ENCODE measurements at regions not wholly inside any gene's neighbourhood (a gene's known extent, or its start where the extent isn't known, plus 50 kb on each side); places are given as distances from the start of the nearest gene placed in this dataset.
"Not testable (repeated sequence)": the region's sequence is repeated elsewhere in the genome, so short reads cannot be mapped to it uniquely, and the experiment has no call there.

GRCh38 chr21:31455506-31455905 lies 111.4 kb upstream of the TIAM1 start:
- no peak for DNase-seq (ENCODE audit: low spot score)

GRCh38 chr21:31450980-31451379 lies 106.9 kb upstream of the TIAM1 start:
- DNase-seq (ENCODE audit: low spot score) = no peak

GRCh38 chr21:31449921-31450535 lies 106.0 kb upstream of the TIAM1 start:
- DNase-seq (ENCODE audit: low spot score) = no peak

DNA sequence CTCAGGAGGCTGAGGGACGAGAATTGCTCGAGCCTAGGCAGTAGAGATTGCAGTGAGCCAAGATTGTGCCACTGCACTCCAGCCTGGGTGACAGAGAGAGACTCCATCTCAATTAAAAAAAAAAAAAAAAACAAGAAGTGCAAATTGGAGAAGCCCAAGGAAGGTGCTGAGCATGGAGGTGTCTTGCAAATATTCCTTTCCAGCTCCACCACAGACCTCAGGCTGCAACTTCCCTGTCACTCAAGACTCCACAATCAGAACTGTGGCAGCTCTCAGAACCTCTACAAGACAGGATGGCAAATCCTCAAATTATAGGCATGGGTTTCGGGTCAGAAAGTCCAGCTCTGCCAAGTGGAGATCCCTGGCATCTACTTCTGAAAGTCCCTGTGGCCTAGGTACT lies 104.4 kb upstream of the TIAM1 start:
- no peak for DNase-seq (ENCODE audit: low spot score)

- no peak for DNase-seq (ENCODE audit: low spot score)
Observed at GRCh38 chr21:31447505-31447904, 103.4 kb upstream of the TIAM1 start.

GRCh38 chr21:31446226-31446855 lies 102.3 kb upstream of the TIAM1 start:
- no peak for DNase-seq (ENCODE audit: low spot score)

GRCh38 chr21:31445137-31445536 lies 101.1 kb upstream of the TIAM1 start:
- no peak for DNase-seq (ENCODE audit: low spot score)

- DNase-seq (ENCODE audit: low spot score) = no peak
Observed at GRCh38 chr21:31443736-31444521, 99.9 kb upstream of the TIAM1 start.

DNA sequence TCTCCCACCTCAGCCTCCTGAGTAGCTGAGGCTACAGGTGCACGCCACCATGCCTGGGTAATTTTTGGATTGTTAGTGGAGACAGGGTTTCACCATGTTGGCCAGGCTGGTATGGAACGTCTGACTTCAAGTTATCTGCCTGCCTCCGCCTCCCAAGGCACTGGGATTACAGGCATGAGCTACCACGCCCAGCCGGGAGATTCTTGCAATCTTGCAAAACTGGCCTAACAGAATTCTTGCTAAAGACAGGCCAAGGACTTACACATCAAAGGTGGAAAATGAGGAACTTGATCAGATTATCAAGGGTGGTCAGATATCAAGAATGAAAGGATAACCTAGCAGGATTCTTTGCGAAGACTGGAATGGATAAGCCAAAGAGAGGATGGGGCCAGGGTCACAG lies 98.3 kb upstream of the TIAM1 start:
- DNase-seq (ENCODE audit: low spot score) = no peak

GRCh38 chr21:31429506-31429905 lies 85.4 kb upstream of the TIAM1 start:
- no peak for DNase-seq (ENCODE audit: low spot score)

GRCh38 chr21:31426235-31426797 lies 82.3 kb upstream of the TIAM1 start:
- DNase-seq (ENCODE audit: low spot score) = no peak

- DNase-seq (ENCODE audit: low spot score) = no peak
Observed at GRCh38 chr21:31425138-31425537, 81.1 kb upstream of the TIAM1 start.

GRCh38 chr21:31424058-31424457 lies 80.0 kb upstream of the TIAM1 start:
- no peak for DNase-seq (ENCODE audit: low spot score)

GRCh38 chr21:31420988-31421387 lies 76.9 kb upstream of the TIAM1 start:
- DNase-seq (ENCODE audit: low spot score) = no peak

GRCh38 chr21:31420354-31420753 lies 76.3 kb upstream of the TIAM1 start:
- DNase-seq (ENCODE audit: low spot score) = no peak

DNA sequence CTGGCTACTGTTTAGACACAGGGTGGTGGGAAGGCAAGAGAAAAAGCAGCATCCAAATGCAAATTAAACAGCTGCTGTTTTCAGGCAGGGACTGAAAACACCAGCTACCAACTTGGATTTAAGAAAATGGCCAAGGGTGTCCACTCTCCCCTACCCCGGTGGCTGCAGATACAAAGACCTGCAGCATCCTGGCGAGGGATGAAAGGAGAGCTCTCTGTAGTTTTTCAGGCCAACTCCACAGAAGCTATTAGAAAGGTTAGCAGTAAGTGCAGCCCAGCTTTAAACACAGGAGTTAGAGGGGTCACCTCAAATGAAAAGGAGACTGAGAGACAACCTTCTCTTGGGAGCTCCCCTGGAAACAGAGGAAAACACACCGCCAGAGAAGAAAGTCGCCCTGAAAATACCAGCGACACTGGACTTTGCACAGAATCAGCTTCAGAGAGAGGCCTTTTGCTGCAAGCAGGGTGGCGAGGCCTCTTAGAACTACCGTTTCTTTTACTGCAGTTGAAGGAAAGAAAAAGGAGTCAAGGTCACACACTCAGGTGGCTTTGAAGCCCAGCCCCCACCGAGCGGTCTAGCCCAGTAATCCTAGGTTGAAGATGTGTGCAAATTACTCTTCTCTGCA lies 74.4 kb upstream of the TIAM1 start:
- DNase-seq (ENCODE audit: low spot score) = no peak

DNA sequence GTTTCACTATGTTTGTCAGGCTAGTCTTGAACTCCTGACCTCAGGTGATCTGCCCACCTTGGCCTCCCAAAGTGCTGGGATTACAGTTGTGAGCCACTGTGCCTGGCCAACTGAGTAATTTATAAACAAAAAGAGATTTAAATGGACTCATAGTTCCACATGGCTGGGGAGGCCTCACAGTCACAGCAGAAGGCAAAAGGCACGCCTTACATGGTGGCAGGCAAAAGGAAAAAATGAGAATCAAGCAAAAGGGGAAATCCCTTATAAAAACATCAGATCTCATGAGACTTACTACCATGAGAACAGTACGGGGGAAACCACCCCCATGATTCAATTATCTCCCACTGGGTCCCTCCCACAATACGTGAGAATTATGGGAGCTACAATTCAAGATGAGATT lies 73.2 kb upstream of the TIAM1 start:
- not testable (repeated sequence) for DNase-seq (ENCODE audit: low spot score)

DNA sequence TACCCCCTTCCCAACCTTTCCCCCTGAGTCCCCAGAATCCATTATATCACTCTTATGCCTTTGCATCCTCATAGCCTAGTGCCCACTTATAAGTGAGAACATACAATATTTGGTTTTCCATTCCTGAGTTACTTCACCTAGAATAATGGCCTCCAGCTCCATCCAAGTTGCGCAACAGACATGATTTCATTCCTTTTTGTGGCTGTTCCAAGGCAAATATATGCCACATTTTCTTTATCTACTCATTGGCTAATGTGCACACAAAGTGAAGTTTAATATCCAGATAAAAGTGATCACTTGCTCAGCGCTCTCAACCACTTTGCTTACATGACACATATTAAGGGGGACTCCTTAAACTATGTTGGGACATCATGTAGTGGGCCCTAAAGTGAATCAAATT lies 72.4 kb upstream of the TIAM1 start:
- no peak for DNase-seq (ENCODE audit: low spot score)

DNA sequence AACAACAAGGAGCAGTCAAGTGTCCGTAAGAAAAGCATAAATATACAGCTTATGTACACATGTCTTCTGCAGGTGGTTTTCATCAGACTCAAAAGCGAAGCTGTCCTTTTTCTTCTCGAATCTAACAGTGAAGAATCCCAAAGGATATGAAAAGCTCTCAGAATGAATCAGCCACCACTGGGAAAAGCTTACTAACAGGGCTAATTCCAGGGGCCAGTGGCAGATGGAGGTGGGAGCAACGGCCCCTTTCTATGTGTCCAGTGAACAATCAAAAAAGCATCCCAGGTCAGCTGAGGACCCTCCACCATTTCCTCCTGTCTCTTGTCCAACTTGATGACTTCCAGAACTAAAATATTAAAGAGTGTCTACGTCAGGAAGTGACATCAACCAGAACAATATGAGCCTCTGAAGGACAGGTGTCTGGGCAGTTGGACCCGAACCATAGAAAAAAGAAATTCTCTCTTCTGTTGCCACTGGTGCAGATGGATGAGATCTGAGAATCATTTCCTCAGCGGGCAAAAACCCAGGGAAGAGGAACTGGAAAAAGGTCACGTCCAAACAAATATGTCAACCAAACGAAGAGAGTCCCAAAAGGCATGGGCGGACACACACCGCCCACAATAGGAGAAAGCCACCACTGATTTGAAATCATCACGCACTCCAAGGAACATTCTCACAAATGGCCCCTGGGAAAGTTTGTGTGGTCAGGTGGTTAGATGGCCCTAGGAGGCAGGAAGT lies 70.4 kb upstream of the TIAM1 start:
- DNase-seq (ENCODE audit: low spot score) = no peak

- no peak for DNase-seq (ENCODE audit: low spot score)
Observed at GRCh38 chr21:31413698-31414097, 69.6 kb upstream of the TIAM1 start.

DNA sequence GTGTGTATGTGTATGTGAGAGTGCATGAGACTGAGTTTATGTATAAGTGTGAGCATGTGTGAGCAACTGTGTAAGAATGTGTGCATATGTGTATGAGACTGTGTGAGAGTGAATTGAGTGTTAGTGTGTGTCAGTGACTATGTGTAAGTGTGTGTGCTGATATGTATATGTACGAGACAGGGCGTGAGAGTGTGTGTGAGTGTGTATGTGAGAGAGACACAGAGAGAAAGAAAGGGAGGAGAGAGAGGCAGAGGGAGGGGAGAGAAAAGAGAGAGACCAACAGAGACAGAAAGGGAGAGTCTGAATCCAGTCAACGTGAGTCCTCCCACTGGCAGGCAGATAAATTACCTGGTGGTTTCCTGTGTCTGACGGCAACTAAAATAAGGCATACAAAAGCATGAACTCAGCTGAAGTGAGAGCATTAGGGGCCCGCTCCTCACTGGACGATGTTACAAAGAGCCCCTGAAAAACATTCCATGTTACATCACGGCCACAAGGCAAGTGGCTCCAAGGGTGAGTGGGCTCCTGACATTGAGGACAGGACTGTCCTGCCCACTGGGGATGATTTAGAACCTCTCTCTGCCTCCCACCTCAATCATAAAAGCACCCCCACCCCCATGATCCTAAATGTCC lies 66.6 kb upstream of the TIAM1 start:
- no peak for DNase-seq (ENCODE audit: low spot score)

Measured in ecto neural progenitor cell (in vitro differentiated cells).